D721Med (cell line): ENCODE measurements at regions not wholly inside any gene's neighbourhood (a gene's known extent, or its start where the extent isn't known, plus 50 kb on each side); places are given as distances from the start of the nearest gene placed in this dataset.
A peak's percentile ranks its signal among the peaks of the same experiment; 100 is the strongest.

Source experiments
- DNase-seq: peaks from one replicate; pipeline ENCODE4 v3.0.0; 2011; ENCODE audit warnings: low spot score; ENCODE audit not compliant: insufficient read length
- FAIRE-seq: peaks from 2 replicates; lab custom pipeline; 2011; peaks lifted over from hg19 to GRCh38; lab: Jason Lieb, UNC
- TF ChIP-seq, protein P1 (sequence below): IDR thresholded peaks from 2 replicates; pipeline ENCODE4 v1.5.1; 2012; ENCODE audit warnings: mild to moderate bottlenecking, control low read depth; ENCODE audit not compliant: insufficient read depth; ENCODE audit errors: missing control alignments

DNA sequence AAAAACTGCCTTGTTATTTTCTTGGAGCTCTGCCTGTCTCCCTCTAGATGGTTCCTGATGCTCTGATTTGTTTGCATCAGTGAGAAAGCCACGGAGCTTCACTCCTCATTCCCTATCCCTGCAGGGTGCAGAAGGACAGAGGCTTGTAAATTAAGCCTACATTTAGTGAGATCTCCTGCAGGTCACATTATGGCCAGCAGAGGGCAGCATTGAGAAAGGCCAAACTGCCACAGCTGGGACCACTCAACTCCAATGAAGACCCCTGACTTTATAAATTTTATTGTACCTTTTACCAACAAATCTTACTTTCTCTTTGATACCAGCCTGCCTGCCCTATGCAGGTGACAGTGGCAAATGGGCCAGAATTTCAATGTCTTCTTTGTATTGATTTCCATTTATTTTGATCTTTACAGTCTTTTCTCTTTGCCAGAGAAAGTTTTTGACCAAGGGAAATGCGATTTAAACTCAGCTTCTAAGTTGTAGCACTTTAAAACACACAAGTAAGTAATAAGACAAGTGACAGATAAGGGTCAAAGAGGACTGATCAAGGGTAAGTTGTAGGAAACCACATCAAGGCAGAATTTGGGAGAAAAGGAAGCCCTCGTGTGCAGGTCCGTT lies 1029.1 kb upstream of the KLHL29 start:
- DNase-seq (no peak), FAIRE-seq (peak; percentile 21)

DNA sequence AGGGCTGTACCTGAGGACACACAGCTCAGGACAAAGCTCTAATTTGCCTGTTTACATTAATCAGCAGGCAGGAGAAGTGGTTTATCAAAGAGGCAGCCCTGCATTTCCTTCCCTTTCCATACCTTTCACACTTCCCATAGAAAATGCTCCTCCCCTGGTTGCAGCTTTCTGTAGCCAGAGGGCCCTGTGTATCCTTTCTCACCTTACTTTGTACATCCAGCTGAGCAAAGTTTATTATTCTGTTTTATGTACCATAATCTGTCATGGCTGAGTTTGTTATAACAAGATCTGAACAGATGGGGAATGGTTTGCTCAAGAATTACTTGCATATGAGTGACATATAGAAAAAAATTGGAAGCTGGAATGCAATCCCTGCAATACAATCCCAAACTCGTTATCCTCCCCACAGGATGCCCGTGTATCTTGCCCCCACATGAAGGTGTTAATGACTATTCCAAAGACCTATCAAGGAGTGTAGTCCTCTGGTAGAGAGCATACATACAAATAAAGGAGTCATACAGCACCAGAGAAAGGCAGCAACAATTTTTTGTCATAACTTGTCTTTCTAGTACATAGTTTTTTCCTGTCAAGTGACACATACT lies 1025.8 kb upstream of the KLHL29 start:
- DNase-seq (no peak), FAIRE-seq (no peak)
- TF ChIP-seq, protein P1, sequence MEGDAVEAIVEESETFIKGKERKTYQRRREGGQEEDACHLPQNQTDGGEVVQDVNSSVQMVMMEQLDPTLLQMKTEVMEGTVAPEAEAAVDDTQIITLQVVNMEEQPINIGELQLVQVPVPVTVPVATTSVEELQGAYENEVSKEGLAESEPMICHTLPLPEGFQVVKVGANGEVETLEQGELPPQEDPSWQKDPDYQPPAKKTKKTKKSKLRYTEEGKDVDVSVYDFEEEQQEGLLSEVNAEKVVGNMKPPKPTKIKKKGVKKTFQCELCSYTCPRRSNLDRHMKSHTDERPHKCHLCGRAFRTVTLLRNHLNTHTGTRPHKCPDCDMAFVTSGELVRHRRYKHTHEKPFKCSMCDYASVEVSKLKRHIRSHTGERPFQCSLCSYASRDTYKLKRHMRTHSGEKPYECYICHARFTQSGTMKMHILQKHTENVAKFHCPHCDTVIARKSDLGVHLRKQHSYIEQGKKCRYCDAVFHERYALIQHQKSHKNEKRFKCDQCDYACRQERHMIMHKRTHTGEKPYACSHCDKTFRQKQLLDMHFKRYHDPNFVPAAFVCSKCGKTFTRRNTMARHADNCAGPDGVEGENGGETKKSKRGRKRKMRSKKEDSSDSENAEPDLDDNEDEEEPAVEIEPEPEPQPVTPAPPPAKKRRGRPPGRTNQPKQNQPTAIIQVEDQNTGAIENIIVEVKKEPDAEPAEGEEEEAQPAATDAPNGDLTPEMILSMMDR: no peak

More for the DNA sequence above, 1029.1 kb upstream of the KLHL29 start:
- TF ChIP-seq, protein P1: peak; percentile 71

DNA sequence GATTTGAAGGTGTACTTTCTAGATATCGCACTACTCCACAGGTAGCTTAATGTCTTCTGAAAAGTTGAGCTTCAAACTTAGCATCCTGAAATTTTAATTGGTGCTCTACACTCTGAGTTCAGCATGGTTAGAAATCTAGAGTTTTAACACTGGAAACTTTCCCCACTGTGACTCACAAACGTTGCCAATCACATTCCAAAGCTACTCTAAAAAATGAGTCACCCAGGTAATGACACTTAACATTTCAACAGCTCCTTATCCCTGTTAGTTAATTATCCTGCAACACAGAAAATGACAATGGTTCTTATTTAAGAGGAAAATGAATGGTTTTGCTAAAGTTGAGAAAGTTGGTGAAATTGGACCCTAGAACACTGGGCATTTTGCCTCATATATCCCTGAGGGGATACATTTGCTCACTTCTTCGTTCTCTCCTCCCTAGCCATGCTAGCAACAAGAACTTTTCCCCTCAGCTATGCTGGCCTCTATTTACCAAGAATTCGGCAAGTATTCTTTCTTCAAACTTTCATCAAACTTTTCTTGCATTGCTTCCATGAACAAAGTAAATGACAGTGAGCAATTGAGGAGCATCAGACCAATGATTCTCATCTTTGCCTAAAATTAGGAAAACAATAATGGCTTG lies 1024.1 kb upstream of the KLHL29 start:
- TF ChIP-seq, protein P1: no peak
- no peak for DNase-seq
- peak; percentile 16 for FAIRE-seq

DNA sequence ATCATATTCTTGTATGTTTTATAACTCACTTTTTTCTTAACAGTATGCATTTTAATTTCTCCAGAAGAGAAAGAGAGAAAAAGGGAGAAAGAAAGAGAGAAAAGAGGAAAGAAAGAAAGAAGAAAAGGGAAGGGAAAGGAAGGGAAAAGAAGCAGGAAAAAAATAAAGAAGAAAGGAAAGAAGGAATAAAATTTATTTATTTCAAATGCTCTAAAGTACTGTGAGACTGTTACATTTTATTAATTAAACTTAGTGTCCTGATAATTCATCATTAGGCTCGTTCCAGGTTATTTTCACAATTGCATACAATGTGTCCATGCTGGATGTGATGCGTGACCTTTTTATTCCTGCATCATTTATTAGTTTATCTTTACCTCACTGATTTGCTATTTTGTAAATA lies 1023.4 kb upstream of the KLHL29 start:
- TF ChIP-seq, protein P1: no peak
- DNase-seq: no peak
- FAIRE-seq: no peak

DNA sequence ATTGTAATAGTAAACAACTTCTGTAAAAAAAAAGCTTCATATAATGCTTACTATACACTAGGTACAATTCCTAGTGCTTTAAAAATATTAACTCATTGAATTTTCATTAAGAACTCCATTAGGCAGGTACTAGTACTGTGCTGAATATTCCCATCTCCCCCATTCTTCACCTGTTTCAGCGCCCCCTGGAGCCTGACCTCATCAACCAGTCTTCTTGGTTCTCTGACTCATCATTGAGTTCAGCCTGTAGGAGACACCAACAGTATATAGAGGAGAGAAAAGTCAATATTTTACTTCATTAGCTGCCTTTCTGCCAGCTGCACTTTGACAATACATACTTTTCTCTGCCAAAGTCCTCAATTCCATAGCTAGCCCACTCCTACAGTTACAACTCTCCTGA lies 1009.9 kb upstream of the KLHL29 start:
- TF ChIP-seq, protein P1: peak; percentile 16
- FAIRE-seq (no peak), DNase-seq (no peak)

DNA sequence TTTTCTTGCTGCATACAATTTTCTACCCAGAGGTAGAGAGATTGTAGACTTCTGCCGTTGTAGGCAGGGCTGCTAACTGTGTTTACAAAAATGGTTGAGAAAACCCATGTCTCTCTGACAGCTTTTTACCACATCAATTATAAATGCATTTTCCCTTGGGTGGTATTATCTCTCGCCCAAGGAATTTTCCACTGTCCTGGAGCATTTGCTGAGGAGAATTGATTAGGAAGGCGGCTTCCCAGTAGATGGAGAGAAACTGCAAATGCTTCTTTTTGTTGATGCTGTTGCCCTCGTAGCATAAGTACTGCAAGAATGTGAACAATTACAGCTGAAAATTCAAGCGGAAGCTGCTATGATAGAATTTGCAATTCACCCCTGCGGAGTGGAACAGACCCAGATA lies 1007.7 kb upstream of the KLHL29 start:
- DNase-seq: no peak
- TF ChIP-seq, protein P1: no peak
- no peak for FAIRE-seq
